K562 (cell line): ENCODE measurements at regions not wholly inside any gene's neighbourhood (a gene's known extent, or its start where the extent isn't known, plus 50 kb on each side); places are given as distances from the start of the nearest gene placed in this dataset.

Experiments
- CUX1 ChIP-seq: fragments of 200-800 bp; sonication (Bioruptor generic); IDR thresholded peaks from 2 replicates; pipeline ENCODE4 v1.6.1; 2016; ENCODE audit warnings: missing genetic modification characterization, missing compliant biosample characterization
- ETV5 ChIP-seq: sonication (generic); formaldehyde crosslinking; IDR thresholded peaks from 2 replicates; pipeline ENCODE4 v1.4.0; 2020; ENCODE audit warnings: low read depth, mild to moderate bottlenecking, missing genetic modification reagents
- HDAC2 ChIP-seq: fragments of 450-650 bp; IDR thresholded peaks from 2 replicates; pipeline ENCODE4 v1.6.1; 2016; ENCODE audit warnings: mild to moderate bottlenecking
- PKNOX1 ChIP-seq: fragments of 450-650 bp; IDR thresholded peaks from 2 replicates; pipeline ENCODE4 v1.6.1; 2016
- SRSF7 ChIP-seq: fragments of 200-400 bp; formaldehyde crosslinking; optimal IDR thresholded peaks from 2 replicates; pipeline ENCODE3; 2017; ENCODE audit warnings: mild to moderate bottlenecking, low read depth, low read length

- no peak for TF ChIP-seq SRSF7
- TF ChIP-seq HDAC2, result 0 out of 2 replicates have a peak, but pooled peaks have one; percentile 28
- TF ChIP-seq PKNOX1, result peak; percentile 88
- no peak for TF ChIP-seq ETV5 (CRISPR knock-in tag)
- no peak for TF ChIP-seq CUX1 (CRISPR knock-in tag)
Measured at GRCh38 chr6:137767911-137768690, 99.0 kb upstream of the TNFAIP3 start (continued).
